GM04504 (cell line): ENCODE measurements at regions not wholly inside any gene's neighbourhood (a gene's known extent, or its start where the extent isn't known, plus 50 kb on each side); places are given as distances from the start of the nearest gene placed in this dataset.

ENCODE experiments used
- DNase-seq: peaks from one replicate; pipeline ENCODE4 v3.0.0-alpha.2; 2012; ENCODE audit warnings: low read depth

DNA sequence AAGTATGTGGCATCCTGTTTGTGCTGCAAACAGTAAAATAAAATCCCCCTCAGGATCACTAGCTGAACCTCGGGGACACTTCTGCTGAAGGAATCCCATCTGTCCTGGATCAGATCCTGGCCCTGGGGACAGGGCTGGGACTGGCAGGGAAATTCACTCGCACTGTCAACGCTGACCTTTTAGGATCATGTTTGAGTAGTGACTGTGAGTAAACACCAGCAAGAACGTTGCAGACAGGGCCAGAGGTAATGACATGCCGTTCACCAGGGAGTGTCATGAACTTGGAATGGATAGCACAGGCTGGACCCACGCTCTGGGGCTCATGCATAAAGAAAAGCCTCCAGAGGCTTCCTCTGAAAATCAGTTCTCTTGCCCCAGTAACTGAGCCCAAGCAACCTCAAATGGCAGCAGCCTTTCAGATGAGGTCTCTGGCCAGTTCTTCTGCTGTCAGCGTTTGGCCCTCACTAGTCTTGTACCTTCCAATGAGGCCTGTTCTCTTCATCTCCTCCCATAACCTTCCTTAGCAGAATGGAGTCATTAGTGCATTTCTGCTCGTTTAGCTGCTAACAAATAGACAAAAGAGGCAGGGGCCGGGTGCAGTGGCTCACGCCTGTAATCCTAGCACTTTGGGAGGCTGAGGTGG lies 51.0 kb upstream of the BARX2 start:
- DNase-seq: no peak

DNA sequence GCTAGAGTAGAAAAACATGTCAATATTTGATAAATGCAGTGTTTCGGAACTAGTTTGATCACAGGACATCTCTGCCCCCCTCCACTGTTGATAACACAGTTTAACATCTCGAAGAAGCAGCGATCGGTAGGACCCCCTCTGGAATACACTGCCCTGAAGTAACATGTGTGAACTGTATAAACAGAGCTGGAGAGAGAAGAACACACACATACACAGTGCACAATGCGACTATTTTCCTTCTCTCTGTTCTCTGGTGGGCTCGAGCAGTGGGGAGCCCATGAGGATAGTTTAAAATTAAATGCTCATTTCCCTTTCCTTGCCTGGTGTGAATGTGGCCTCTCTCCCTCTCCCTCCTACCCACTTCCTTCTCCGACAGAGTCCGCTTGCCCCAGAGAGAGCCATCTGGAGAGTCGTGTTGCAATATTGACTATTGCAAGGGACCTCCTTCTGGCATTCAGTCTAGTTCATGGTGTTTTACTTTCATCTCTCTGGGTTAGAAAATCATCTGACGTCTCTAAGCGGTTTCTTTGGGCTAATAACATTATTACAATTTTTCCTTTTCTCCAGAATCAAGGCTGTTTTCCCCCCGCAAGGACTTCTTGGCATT lies 51.6 kb upstream of the BARX2 start:
- peak; percentile 28 for DNase-seq

DNA sequence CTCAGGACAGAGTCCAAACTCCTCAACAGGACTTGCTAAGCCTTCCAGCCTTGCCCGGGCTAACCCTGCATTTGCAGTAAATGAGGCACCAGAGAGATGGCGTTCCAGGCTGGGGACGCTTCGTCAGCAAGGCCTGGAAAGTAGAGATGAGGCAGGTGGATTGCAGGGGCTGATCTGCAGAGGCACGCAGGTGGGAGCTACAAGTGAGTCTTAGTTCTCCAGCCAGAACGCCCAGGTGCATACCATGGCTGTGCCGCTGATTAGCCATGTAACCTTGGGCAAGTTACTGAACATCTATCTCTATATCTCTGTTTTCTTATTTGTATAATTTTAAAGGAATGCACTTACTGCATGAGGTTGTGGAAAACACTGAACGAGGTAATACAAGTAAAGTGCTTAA lies 52.7 kb upstream of the BARX2 start:
- no peak for DNase-seq

DNA sequence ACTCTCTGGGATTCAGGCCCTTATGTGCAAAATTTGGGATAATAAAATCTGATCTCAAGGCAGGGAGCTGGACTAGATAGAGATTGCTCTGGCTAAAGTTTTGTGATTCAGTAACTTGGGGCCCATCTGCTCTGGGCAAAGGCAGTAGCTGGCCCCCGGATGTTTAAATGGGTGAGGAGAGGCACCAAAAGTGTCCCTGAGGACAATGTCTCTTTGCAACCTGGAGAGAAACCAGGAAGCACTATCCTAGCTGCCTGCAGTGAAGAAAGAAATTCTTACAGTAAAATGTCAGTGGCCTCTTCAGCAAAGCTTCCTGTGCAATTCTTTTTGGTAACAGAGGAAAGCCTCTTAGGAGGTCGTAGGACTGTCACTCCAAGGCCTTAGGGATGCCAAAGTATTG lies 54.6 kb upstream of the BARX2 start:
- no peak for DNase-seq

DNA sequence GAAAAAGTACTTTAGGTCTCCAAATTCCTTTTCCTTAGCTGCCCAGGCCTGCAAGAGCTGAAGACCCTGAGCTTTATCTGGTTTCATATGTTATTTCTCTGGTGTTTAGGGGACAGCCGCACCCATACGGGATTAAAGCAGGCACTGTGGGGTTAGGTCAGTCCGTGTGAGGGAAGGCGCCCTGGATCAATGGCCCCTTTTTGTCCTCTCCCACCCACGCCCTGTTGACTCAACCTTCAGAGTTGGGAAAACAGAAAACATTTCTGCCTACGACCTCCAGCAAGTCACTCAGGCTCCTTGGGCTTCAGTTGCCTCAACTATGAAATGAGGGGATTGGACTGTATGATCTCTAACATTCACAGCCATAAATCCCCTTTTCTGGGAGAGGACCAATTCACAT lies 55.2 kb upstream of the BARX2 start:
- DNase-seq: no peak

DNA sequence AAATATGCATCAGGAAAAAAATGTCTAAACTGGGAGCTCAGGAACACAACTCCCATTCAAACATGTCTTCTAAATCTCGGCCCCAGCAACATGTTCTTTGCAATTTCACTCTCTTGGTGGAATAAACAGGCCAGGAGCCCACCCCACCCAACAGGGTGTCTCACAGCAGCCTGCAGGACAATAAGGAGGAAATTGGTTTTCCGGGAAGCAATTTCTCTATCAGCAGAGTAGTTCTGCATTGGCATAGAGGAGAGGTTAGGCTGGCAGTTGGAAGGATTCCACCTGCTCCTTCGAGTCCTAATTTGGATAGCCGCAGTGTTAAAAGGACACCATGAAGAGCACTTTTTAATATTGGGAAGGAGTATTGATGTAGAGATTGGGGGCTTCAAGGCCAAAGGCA lies 55.9 kb upstream of the BARX2 start:
- no peak for DNase-seq

DNA sequence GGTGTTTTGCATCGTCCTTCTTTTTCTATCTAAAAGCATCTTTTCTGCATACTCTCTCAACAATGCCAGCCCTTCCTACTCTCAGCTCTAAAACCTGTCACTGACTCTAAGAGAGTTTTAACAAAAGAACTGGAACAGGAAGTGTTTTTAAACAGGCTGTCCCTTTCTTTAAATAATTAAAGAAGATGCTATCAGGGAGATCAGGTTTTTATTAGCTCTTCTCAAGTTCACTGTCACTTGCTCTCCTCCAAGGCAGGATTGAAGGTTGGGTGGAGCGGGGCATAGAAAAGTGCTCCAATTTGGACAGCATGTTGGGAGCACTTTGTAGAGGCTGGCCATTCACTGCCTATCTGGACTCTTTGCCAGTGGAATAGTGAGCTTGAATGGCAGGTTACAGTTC lies 56.4 kb upstream of the BARX2 start:
- no peak for DNase-seq

DNA sequence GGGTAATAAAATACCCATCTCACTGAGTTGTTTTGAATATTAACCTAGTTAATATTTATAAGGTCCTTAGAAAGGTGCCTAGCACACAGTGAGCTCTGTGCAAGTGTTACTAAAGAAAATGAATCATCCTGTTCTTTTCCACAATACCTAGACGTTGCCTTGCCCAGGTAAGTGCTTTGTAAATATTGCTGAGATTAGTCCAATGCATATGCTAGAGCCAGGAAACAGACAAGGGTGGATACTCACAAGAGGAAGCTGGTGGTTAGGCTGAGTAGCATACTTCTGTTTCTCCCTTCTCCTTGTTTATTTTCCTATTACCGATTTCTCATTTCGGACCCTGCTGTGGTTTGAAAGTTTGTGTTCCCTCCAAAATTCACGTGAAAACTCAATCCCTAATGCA lies 58.1 kb upstream of the BARX2 start:
- DNase-seq: no peak

DNA sequence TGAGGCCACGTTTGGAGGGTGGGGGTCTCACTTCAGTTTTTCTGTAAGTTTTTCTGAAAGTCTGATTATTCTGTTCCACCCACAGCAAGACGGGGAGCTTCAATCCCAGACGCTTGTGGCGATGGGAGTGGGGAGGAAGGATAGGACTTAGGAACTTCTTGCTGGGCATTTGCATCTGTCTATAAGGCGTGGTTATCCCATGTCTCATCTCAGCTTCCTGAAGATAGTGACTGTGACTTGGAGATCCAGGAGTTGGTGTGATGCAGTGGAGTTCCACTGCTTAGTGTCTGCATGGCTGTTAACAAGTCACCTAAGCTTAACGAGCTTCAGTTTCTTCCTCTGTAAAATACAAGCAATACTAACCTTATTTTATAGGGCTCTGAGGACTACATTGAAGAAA lies 58.9 kb upstream of the BARX2 start:
- DNase-seq: no peak

DNA sequence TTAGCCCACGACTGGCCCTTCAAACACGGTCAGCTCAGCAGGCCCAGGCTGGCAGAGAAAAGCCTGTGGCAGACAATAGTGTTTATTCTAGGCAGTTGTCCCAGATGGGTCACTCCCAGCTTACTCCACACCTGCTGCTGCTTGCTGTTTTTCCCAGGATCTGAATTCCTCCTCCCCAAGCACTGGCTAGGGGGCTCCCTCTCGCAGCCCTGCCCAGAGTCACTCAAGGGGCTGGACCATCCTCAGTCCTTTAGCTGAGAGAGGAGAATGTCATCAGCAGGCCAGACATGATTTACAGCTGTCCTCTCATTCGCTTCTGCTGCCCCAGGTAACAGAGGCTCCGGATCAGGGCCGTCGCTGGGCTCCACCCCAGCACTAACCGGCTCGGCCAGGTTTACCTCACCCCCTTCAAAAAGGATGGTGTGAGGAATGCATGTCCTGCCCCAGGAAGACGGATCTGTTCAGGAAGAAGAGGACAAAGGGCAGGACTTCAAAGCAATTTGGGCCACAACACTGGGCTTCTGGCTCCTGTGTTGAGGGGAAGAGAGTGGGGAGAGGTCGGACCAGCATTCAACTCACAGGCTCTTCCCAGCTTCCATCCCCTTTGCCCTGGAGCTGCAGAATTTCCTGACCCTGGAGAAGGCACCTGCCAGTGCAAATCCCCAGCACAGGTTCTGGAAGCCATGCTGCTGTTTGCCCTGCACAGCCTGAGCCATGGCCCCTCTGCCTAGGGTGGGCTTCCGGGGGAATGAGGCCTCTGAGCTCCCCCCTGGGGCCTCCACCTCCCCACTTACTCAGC lies 59.7 kb upstream of the BARX2 start:
- DNase-seq: no peak

DNA sequence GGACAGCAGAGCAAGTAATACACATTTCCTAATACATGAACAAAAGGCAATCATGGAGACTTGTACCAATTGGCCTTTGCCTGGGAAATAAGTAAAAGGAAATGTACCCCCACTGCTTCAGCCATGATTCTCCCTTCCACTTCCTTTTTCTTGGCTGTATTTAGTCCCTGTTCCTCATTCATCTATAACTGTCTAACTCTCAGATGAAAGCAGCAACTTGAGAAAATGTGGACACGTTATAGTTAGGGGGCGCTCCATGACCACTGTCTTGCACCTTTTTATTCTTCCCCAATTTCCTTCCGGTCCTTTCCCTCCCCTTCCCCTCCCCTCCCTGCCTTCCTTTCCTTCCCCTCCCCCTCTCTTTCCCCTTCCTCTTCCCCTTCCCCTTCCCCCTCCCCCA lies 61.3 kb upstream of the BARX2 start:
- DNase-seq: no peak

DNA sequence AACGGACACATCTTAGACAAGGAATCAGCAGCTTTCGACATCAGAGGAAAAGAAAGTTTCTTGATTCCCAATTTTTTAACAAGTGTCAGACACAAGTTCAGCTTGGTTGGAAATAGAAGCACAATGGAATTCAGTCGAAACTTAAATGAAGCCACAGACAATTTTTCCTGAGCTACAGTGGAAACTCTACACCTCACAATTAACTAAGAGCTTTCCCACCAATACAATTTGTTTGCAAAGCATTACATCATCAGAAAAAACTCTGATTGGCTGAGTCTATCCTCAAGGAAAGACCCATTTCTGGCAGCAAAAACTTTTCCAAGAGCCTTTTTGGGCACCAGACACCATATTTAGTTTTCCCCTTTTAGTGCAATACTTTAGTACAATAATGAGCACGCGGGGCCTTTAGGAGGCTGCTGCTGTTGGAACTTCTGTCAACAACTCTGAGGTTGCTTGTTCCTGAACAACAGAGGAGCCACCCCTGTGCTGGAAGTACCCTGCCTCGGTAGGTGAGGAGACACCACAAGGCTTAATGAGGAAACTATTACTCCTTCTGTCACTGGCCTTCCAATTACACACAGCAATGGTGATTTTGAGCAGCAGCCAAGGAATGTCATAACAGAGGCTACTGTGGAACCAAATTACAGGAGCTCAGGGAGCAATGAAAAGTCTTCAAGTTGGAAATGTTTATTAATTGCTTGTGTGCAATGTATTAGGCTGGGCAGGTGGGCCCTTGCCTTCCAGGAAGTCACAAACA lies 61.9 kb upstream of the BARX2 start:
- DNase-seq: no peak

DNA sequence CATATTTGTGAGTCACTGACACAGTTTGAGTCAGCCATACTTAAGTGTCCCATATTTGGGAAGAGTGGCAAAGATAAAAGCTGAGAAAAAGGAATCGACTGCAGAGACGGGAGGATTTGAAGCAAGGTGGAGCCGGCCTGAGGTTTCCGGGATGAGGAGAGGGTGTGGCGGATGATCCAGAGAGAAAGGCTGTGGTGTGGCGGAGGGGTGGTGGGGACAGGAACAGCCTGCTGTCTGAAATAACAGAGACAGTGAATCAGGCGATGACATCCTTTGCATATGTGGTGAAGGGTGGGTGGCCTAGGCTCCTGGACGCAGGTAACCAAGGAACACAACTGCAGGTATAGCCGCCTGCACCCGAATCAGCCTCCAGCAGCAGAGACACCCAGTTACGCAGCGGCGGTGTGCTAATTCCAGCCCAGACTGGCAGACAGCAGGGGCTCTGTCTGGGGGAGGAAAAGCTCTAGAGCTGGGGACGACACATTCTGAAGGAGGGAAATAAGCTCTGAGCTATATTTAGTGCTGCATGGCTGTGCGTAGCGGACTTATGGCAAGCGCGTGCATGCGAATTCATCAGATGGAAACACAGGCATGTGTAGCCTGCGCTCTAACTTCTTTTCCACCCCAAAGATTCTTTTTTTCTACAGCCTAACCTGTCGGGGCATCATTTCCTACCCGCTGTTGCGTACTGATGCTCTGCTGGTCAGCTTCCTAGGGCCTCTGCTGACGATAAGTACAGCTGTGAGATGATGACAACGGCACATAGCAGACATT lies 62.7 kb upstream of the BARX2 start:
- DNase-seq: no peak

DNA sequence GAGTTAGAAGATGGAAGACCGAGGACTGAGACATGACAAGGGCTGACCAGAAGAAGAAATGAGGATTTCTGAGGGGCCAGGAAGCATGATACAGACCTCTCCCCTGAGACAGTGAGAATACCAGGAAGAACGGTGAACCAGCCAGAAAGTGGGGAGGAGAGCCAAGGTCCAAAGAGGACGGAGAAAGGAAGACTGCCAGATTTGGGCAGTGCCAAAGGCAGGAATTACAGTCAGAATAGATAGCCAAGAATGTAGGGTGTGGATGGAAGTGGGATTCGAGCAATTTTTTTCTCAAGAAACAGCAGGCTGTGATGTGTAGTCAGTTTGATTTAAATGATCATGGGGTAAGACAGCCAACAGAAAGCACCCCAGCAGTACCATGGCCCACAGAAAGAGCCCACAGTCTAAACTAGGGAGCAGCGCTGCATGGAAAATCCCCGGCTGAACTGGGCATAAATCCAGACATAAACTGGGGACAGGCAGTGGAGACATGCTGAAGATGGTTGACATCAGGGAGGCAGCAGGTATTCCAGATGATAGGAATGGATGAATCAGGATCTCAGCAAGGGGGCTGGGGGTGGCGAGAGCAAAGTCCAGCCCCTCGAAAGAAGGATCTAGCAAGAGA lies 67.3 kb upstream of the BARX2 start:
- no peak for DNase-seq

DNA sequence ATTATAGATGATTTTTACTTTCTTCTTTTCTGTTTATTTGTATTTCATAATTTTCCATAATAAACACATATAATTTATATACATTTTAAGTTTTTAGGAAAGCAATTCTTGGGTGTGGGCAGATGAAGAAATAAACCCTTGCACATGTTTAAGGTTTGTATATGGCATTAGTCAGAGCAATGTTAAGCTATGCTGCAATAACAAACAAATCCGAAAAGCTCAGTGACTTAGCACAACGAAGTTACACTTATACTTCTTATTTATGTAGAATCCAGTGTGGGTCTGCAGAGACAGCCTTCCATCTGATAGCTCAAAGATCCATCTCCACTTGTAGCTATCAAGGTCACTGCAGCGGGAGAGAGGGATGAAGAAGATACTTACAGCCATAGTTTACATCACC lies 68.5 kb upstream of the BARX2 start:
- no peak for DNase-seq

DNA sequence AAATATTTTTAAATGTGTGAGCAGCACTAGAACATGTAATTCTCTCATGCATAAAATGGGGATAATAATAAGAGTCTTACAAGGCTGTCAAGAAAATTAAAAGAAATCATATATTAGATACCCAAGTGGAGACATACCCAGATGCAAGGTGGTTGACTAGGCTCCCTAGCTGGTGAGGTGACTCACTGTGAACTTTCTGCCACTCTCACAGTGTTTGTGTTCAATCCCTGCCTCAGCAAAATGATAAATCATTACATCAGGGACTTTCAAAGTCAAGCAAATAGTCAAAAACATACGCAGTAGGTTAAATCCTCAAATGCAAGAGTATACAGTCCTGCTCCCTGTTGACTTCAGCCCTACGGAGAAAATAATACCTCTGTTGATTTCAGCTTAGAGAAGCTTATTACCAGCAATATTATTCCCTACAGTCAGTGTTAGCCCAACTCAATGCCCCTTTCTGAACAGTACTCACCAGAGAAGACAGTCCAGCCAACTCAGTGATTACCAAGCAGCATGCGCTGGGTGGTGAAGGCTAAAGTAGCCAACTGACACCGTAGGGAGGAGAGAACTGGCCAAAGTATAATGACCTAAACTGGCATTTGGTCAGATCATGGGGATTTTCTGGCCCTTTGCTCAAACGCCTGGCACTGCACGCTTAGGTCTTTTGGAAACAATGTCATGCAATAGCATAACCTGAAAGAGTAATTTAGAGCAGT lies 73.1 kb upstream of the BARX2 start:
- DNase-seq: no peak

DNA sequence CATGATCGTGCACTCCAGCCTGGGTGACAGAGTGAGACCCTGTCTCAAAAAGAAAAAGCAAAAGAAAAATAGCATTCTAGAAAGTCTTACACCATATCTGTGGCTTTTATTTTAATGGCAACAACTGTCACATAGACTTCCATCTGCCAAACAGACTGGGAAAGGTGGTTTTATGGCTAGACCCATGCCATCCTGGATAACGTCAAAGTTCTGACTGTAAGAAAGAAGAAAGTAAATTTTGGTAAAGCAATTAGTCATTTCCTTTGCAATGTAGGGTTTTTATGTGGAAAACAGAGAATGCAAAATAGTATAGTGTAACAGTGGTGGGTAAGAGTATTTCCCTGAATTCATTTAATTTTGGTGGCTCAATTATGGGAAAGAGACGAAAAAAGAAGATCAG lies 75.5 kb upstream of the BARX2 start:
- no peak for DNase-seq

DNA sequence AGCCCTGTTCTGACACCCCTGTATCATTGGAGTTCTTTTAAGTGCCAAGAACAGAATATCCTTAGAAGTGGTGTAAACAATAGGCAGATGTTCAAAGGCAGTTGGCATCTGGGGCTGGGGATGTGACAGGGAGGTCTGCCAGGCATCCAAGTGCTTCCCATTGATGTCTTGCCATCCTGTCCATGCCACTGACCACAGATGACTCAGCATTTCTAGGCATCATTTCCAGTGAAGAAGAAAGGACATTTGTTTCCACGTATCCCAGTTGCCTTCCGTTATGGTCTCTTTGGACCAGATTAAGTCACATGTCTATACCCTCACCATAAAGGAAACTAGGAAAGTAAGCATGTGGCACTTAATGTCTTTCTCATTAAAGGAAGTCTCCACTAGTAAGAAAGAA lies 76.7 kb upstream of the BARX2 start:
- DNase-seq: no peak

DNA sequence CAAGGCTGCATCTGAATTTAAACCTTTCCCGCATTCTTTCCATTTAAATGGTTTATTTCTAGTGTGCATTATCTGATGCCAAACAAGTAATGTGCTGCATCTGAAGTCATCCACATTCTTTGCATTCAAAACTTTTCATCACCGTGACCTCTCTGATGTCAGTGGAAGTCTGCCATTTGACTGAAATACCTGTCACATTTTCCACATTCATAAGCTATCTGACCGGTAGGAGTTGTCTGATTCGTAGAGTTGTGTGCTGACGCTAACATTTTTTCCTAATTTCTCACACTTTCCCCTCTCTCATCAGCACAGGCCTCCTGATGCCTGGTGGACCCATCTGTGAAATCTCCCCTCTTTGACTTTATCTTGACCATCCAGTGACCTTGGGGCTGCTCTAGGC lies 79.9 kb upstream of the BARX2 start:
- no peak for DNase-seq

DNA sequence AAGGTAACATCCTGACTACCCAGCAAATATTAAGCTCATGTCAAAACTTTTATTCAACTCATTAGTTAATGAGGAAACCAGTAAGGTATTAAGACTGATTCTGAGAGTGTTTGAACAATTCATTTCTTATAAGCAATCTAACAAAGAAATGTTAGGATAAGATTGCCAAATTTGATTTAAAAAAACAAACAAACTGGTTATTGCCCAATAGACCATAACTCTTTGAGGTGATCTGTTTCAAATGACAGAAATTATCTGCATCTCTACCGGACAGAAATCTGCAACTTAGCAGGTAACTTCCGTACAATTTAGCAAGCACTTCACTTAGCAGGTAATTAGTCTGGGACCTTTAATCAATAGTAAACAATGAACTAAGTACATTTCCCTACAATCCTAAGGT lies 82.9 kb upstream of the BARX2 start:
- no peak for DNase-seq

DNA sequence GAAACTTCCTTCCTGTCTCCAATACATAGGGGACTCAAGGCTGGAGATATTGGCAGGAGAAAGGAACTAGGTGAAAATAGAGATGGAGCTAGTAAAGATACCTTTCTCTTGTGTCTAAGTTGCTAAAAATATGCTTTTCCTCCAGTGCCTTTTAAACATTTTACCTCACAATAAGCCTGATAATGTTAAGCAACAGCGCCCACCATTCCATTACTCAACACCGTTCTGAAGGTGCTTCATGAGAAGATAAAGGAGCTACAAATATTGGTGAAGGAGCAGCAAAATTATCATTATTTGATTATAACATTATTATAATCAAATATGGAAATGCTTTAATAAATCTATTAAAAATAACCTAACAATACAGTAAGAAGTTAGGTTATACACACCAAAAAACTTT lies 83.6 kb upstream of the BARX2 start:
- no peak for DNase-seq
